B cell (primary cell): ENCODE measurements at regions not wholly inside any gene's neighbourhood (a gene's known extent, or its start where the extent isn't known, plus 50 kb on each side); places are given as distances from the start of the nearest gene placed in this dataset.

Experiments used
- ATAC-seq: fragments of 200-7000 bp; cut with Tn5 transposase; one replicate; pipeline ENCODE4 v1.10.0; 2021; ENCODE audit warnings: low read depth, mild to moderate bottlenecking, moderate number of reproducible peaks, moderate library complexity
- CTCF ChIA-PET: fragments of 350-600 bp; sonication (Branson Sonifier 250); formaldehyde crosslinking; loops from one replicate; lab custom pipeline; 2021; ENCODE audit warnings: antibody characterized with exemption, inconsistent platforms; lab: Charles Lee
- POLR2A ChIA-PET: fragments of 350-600 bp; sonication (Branson Sonifier 250); formaldehyde crosslinking; loops from one replicate; lab custom pipeline; 2021; ENCODE audit warnings: antibody characterized with exemption; lab: Charles Lee
- DNase-seq: peaks from one replicate; pipeline ENCODE4 v3.0.0; 2013
- H2AFZ ChIP-seq: 2 replicates; pipeline ENCODE4 v1.6.1; 2012; ENCODE audit warnings: mild to moderate bottlenecking, low read depth, low read length; ENCODE audit not compliant: insufficient read depth, poor library complexity, severe bottlenecking
- H3K27ac ChIP-seq, 2 donors: 1 replicate in 1 of 2; 2 replicates in 1 of 2; pipeline ENCODE4 v1.5.1; 2012 to 2013; ENCODE audit warnings: low read length in 2 of 2, mild to moderate bottlenecking in 2 of 2, moderate library complexity in 1 of 2
- H3K27me3 ChIP-seq, 4 experiments: fragments of 200-600 bp in 1 of 4; sonication (generic) in 1 of 4; replicated peaks in 1 of 4; 1 replicate in 2 of 4; 2 replicates in 2 of 4; pipeline versions ENCODE4 v1.6.1 to v1.7.0; 2013 to 2016; ENCODE audit warnings: low read length in 3 of 4, mild to moderate bottlenecking in 2 of 4, mixed read lengths in 1 of 4, moderate library complexity in 1 of 4; ENCODE audit not compliant: insufficient read depth in 4 of 4, control insufficient read depth in 3 of 4; ENCODE audit errors: control extremely low read depth in 1 of 4
- H3K36me3 ChIP-seq, 2 experiments: replicated peaks in 1 of 2; 1 replicate in 1 of 2; 2 replicates in 1 of 2; pipeline versions ENCODE4 v1.6.1 to v1.7.1; 2013; ENCODE audit warnings: low read length in 1 of 2; ENCODE audit not compliant: insufficient read depth in 2 of 2, control insufficient read depth in 1 of 2; ENCODE audit errors: control extremely low read depth in 1 of 2, extremely low read depth in 1 of 2
- H3K4me1 ChIP-seq, 2 donors: fragments of 200-600 bp in 1 of 2; sonication (generic) in 1 of 2; 1 replicate in 1 of 2; 2 replicates in 1 of 2; pipeline versions ENCODE4 v1.5.1 to v1.6.1; 2013 to 2017; ENCODE audit warnings: low read length in 2 of 2; ENCODE audit not compliant: control insufficient read depth in 2 of 2, insufficient read depth in 2 of 2
- H3K4me2 ChIP-seq: replicated peaks from 2 replicates; pipeline ENCODE3; 2012; ENCODE audit warnings: mild to moderate bottlenecking, low read depth, low read length; ENCODE audit not compliant: poor library complexity, severe bottlenecking
- H3K4me3 ChIP-seq, 5 experiments: fragments of 200-600 bp in 1 of 5; sonication (generic) in 1 of 5; 1 replicate in 3 of 5; 2 replicates in 2 of 5; pipeline versions ENCODE4 v1.5.1 to v1.7.0; 2011 to 2016; ENCODE audit warnings: low read length in 4 of 5, mild to moderate bottlenecking in 4 of 5, low read depth in 2 of 5, control low read depth in 1 of 5, moderate library complexity in 1 of 5; ENCODE audit not compliant: insufficient read depth in 1 of 5; ENCODE audit errors: control extremely low read depth in 1 of 5, extremely low read depth in 1 of 5
- H3K79me2 ChIP-seq: fragments of 200-600 bp; sonication (generic); one replicate; pipeline ENCODE4 v1.6.0; 2016; ENCODE audit warnings: low read length; ENCODE audit not compliant: control insufficient read depth, insufficient read depth
- H3K9ac ChIP-seq: fragments of 200-600 bp; sonication (generic); 2 replicates; pipeline ENCODE4 v1.6.1; 2017; ENCODE audit warnings: mild to moderate bottlenecking, low read length, moderate library complexity
- H3K9me3 ChIP-seq, 3 donors: one replicate each; pipeline versions ENCODE4 v1.6.1 to v1.7.1; 2013; ENCODE audit warnings: low read length in 2 of 3; ENCODE audit not compliant: control insufficient read depth in 2 of 3, insufficient read depth in 1 of 3; ENCODE audit errors: control extremely low read depth in 1 of 3
- H4K20me1 ChIP-seq: 2 replicates; pipeline ENCODE4 v1.6.0; 2012; ENCODE audit warnings: mild to moderate bottlenecking, low read length; ENCODE audit not compliant: insufficient read depth, control insufficient read depth, poor library complexity, severe bottlenecking
- H3K27ac Mint-ChIP-seq: one replicate; pipeline ENCODE4 v1.8.0; 2021; ENCODE audit warnings: mixed read lengths
- H3K27me3 Mint-ChIP-seq: one replicate; pipeline ENCODE4 v1.8.0; 2021; ENCODE audit warnings: mixed read lengths
- H3K4me1 Mint-ChIP-seq: one replicate; pipeline ENCODE4 v1.8.0; 2021; ENCODE audit warnings: mixed read lengths
- H3K4me3 Mint-ChIP-seq: one replicate; pipeline ENCODE4 v1.8.0; 2021; ENCODE audit warnings: mixed read lengths
- H3K9me3 Mint-ChIP-seq: one replicate; pipeline ENCODE4 v1.8.0; 2022; ENCODE audit warnings: mixed read lengths; ENCODE audit not compliant: insufficient read depth
- EZH2 ChIP-seq: IDR thresholded peaks from 2 replicates; pipeline ENCODE4 v1.6.1; 2012; ENCODE audit warnings: borderline replicate concordance, low read depth, mild to moderate bottlenecking, moderate library complexity, low read length; ENCODE audit not compliant: insufficient read depth, poor library complexity, severe bottlenecking
- WGBS: methylation state at CpG from one replicate; pipeline ENCODE4 v1.1.5; 2013; ENCODE audit warnings: missing lambda C conversion rate; ENCODE audit not compliant: insufficient coverage; 5-methylcytosine and 5-hydroxymethylcytosine counted together
- intact Hi-C: fragments of 100-400 bp; cut with micrococcal nuclease; formaldehyde crosslinking; loops from one replicate; pipeline ENCODE4 v1.10.0; 2022
- TF ChIP-seq, protein P1 (sequence below): fragments of 200-600 bp; IDR thresholded peaks from one replicate; pipeline ENCODE4 v1.8.0; 2022; ENCODE audit warnings: antibody characterized with exemption, mild to moderate bottlenecking

DNA sequence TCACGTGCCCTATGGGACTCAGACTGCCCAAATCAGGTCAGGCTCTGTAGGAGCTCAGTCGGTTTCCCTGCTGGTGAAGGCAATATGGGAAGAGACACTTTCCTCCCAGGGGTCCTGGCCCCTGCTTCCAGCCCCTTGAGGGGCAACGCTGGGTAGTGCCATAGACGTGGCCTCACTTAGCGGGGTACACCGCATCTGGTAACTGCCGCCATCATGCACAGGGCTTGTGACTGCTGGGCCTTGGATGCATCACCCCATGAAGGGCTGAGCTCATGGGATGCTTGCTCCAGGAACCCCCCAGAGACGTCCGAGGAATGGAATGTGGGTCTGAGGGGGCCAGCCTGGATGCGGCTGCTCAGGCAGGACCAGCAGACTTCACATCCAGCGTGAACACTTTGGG is 127.3 kb upstream of the HDAC4 start:
- Mint-ChIP-seq H3K27ac (no peak overlapping the region), H3K9me3 (peaks cover 4% of the 10 kb centered on the region), H3K4me3 (no peak overlapping the region), H3K27me3 (no peaks in the 10 kb centered on the region), H3K4me1 (no peaks in the 10 kb centered on the region)
- Histone ChIP-seq H4K20me1 (no peaks in the 10 kb centered on the region), H3K4me3 (no peak overlapping the region), H3K9ac (no peak overlapping the region), H3K27me3 (no peaks in the 10 kb centered on the region), H2AFZ (no peak overlapping the region), H3K79me2 (no peaks in the 10 kb centered on the region), H3K4me1 (no peaks in the 10 kb centered on the region), H3K27ac (no peak overlapping the region), H3K9me3 (peaks cover 0 to 27% (median 0%) of the 10 kb centered on the region in 3 donors), H3K36me3 (no peaks in the 10 kb centered on the region), H3K4me2 (no peak overlapping the region)
- DNase-seq (no peak), ATAC-seq (no peak)
- TF ChIP-seq EZH2: no peak
- TF ChIP-seq, protein P1, sequence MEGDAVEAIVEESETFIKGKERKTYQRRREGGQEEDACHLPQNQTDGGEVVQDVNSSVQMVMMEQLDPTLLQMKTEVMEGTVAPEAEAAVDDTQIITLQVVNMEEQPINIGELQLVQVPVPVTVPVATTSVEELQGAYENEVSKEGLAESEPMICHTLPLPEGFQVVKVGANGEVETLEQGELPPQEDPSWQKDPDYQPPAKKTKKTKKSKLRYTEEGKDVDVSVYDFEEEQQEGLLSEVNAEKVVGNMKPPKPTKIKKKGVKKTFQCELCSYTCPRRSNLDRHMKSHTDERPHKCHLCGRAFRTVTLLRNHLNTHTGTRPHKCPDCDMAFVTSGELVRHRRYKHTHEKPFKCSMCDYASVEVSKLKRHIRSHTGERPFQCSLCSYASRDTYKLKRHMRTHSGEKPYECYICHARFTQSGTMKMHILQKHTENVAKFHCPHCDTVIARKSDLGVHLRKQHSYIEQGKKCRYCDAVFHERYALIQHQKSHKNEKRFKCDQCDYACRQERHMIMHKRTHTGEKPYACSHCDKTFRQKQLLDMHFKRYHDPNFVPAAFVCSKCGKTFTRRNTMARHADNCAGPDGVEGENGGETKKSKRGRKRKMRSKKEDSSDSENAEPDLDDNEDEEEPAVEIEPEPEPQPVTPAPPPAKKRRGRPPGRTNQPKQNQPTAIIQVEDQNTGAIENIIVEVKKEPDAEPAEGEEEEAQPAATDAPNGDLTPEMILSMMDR: no peak
- intact Hi-C loops: no loop called here
- 94% methylated on average over 11 of the region's 11 CpGs for WGBS
- ChIA-PET CTCF (no interaction called here), POLR2A (no interaction called here)

DNA sequence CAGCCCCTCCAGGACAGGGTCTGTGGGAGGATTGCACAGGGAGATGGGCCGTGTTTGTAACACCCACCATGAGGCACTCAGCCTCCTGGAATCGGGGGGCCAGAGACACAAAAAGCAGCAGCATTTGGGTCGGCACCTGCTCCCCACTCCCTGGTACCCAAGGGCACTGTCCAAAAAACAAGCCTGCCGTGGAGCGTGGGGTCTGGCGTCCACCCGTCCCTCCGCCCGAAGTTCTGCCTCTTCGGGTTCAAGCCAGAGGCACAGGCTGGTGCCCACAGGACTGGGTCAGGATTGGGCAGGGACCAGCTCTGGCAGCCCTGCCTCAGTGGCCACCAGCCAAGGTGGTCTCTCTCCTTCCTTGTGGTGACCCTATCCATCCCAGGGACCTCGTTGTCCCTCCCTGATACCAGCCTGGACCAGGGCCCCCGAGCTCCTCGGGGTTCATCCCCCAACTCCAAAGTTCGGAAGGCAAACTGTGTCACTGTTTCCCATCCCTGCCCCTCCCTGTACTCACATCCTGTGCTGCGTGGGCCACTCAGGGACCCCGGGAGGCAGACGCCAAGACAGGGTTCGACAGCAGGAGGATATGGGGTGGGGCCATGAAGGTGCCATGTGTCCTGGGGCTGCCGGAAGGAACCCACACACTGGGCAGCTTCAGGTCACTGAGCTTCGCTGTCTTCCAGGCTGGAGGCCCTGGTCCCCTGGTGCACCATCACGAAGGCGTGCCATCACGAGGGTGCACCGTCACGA is 126.0 kb upstream of the HDAC4 start:
- 93% methylated on average over 19 of the region's 25 CpGs for whole genome bisulfite sequencing
- no peaks in the 10 kb centered on the region for H3K79me2 ChIP-seq
- H3K9ac ChIP-seq: no peak overlapping the region
- H3K27me3 ChIP-seq: no peaks in the 10 kb centered on the region
- Mint-ChIP-seq H3K9me3 (peaks cover 4% of the 10 kb centered on the region), H3K27me3 (no peaks in the 10 kb centered on the region), H3K4me1 (no peaks in the 10 kb centered on the region), H3K27ac (no peak overlapping the region), H3K4me3 (no peak overlapping the region)
- TF ChIP-seq EZH2: no peak
- TF ChIP-seq, protein P1: no peak
- ChIA-PET POLR2A (no interaction called here), CTCF (no interaction called here)
- H4K20me1 ChIP-seq: no peaks in the 10 kb centered on the region
- no peak overlapping the region for H3K4me2 ChIP-seq
- H2AFZ ChIP-seq: no peak overlapping the region
- peaks cover 0 to 19% (median 0%) of the 10 kb centered on the region in 3 donors for H3K9me3 ChIP-seq
- no peaks in the 10 kb centered on the region for H3K4me1 ChIP-seq
- DNase-seq: no peak
- intact Hi-C loops: no loop called here
- no peak overlapping the region for H3K27ac ChIP-seq
- no peaks in the 10 kb centered on the region for H3K36me3 ChIP-seq
- no peak overlapping the region for H3K4me3 ChIP-seq
- no peak for ATAC-seq
